ENCODE measurements at regions not wholly inside any gene's neighbourhood (a gene's known extent, or its start where the extent isn't known, plus 50 kb on each side); places are given as distances from the start of the nearest gene placed in this dataset.
A peak's percentile ranks its signal among the peaks of the same experiment; 100 is the strongest.

DNA sequence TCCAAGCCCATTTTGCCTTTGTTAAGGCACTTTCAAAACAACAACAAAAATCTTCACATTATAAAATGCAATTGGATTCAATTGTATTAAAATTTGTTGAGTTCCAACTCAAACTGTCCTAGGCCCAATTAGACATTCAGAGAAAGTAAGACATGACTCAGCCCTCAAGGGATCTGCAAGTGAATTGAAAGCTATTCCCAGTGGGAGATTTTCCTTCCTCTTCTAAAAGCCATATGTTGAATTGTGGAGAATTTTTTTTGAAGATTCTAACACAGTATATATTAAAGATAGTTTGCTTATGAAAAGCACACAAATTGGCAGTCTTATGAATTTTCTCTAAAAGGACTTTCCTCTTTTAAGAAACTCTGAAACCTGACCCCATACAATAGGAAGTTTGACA, 268.0 kb upstream of the PARD3B start:
- TF ChIP-seq POLR2A (IDR thresholded peaks at IDR 0.05) = no peak
- TF ChIP-seq, protein P1, sequence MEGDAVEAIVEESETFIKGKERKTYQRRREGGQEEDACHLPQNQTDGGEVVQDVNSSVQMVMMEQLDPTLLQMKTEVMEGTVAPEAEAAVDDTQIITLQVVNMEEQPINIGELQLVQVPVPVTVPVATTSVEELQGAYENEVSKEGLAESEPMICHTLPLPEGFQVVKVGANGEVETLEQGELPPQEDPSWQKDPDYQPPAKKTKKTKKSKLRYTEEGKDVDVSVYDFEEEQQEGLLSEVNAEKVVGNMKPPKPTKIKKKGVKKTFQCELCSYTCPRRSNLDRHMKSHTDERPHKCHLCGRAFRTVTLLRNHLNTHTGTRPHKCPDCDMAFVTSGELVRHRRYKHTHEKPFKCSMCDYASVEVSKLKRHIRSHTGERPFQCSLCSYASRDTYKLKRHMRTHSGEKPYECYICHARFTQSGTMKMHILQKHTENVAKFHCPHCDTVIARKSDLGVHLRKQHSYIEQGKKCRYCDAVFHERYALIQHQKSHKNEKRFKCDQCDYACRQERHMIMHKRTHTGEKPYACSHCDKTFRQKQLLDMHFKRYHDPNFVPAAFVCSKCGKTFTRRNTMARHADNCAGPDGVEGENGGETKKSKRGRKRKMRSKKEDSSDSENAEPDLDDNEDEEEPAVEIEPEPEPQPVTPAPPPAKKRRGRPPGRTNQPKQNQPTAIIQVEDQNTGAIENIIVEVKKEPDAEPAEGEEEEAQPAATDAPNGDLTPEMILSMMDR (IDR thresholded peaks at IDR 0.05) = no peak
- ATAC-seq (no peak), DNase-seq (no peak)
- Histone ChIP-seq H3K4me3 (no peak overlapping the region), H3K36me3 (no peaks in the 10 kb centered on the region), H3K27ac (no peak overlapping the region), H3K4me1 (peaks cover 0 to under 1% (median 0%) of the 10 kb centered on the region in 4 donors), H3K27me3 (no peaks in the 10 kb centered on the region), H3K9me3 (no peaks in the 10 kb centered on the region)
- intact Hi-C loops (cut with DNase I) = no loop called here

DNA sequence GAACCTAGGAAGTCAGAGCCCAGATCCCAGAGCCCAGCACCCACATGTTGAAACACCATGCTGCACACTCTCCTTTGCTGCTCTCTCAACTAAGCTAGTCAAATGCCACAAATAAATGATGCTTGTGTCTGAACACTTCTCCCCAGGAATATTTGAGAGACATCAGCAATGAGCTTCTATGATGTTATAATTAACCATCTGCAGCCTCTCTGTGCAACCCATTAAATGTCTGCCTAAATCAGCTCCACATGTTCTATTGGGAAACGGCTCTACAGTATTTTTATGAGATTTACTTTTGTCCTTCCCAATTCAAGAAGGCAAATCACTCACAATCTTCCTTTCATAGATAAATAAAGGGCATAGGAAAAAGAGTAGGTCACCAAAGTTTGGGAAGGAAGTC, 266.8 kb upstream of the PARD3B start:
- ATAC-seq (no peak), DNase-seq (no peak)
- no peak overlapping the region for H3K4me3 ChIP-seq
- H3K9me3 ChIP-seq = no peaks in the 10 kb centered on the region
- 75% methylated on average over 1 of the region's 1 CpG for WGBS (ENCODE audit: insufficient coverage, low coverage, low lambda C conversion rate, missing lambda C conversion rate)
- H3K27ac ChIP-seq = no peak overlapping the region
- TF ChIP-seq, protein P1 (IDR thresholded peaks at IDR 0.05) = no peak
- TF ChIP-seq POLR2A (IDR thresholded peaks at IDR 0.05) = no peak
- no peaks in the 10 kb centered on the region for H3K36me3 ChIP-seq
- H3K27me3 ChIP-seq = no peaks in the 10 kb centered on the region
- peaks cover 0 to 4% (median 0%) of the 10 kb centered on the region in 4 donors for H3K4me1 ChIP-seq
- intact Hi-C loops (cut with DNase I) = no loop called here

DNA sequence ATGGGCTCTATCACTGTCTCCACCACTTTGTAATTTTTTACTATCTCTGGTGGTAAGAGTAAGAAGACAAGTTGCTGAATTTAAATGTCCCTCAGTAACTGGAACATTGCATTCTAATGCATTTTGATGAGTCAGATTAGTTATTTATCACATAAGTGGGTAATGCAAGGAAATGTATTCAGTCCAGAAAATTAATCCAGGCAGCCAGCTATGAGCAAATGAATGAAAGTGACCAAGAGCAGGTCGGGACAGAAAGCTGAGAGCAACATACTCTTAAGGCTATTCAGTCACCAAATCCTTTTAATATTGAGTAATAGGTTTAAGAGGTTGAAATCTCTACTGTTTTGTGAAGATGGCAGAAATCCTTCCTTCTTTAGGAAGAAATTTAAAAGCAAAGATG, 265.5 kb upstream of the PARD3B start:
- Histone ChIP-seq H3K9me3 (no peaks in the 10 kb centered on the region), H3K36me3 (no peaks in the 10 kb centered on the region), H3K27me3 (no peaks in the 10 kb centered on the region), H3K4me1 (peaks cover 0 to 4% (median 0%) of the 10 kb centered on the region in 4 donors), H3K4me3 (no peak overlapping the region), H3K27ac (no peak overlapping the region)
- no peak for DNase-seq
- no peak for TF ChIP-seq POLR2A (IDR thresholded peaks at IDR 0.05)
- TF ChIP-seq, protein P1 (IDR thresholded peaks at IDR 0.05) = no peak
- no peak for ATAC-seq
- WGBS (ENCODE audit: insufficient coverage, low coverage, low lambda C conversion rate, missing lambda C conversion rate) = 42% methylated on average over 1 of the region's 1 CpG
- intact Hi-C loops (cut with DNase I) = no loop called here

DNA sequence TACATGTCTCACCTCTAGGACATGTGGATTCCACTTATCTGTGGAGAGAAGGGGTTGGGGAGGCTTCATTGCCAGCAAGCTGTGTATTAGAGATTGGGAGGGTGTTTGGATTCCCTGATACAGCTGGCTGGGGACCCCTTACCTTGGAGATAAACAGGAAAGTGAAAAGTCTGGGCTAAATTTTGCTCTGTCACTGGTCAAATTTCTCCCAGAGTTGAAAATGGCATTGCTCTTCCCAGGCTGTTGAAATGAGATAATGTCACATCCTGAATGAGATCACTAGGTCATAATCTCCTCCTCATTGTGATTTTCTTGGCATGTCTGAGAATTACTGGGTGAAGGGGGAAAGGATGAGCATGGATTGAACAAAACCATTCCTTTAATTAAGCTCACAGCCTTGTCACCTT, 265.0 kb upstream of the PARD3B start:
- intact Hi-C loops (cut with DNase I) = no loop called here
- no peaks in the 10 kb centered on the region for H3K36me3 ChIP-seq
- ATAC-seq = peak in 3 of 4 donors; percentile 42 to 64 (median 58)
- TF ChIP-seq, protein P1 (IDR thresholded peaks at IDR 0.05) = no peak
- no peak for TF ChIP-seq POLR2A (IDR thresholded peaks at IDR 0.05)
- DNase-seq = no peak
- no peak overlapping the region for H3K27ac ChIP-seq
- H3K4me3 ChIP-seq = no peak overlapping the region
- H3K4me1 ChIP-seq = peaks cover 0 to 4% (median 0%) of the 10 kb centered on the region in 4 donors
- H3K9me3 ChIP-seq = no peaks in the 10 kb centered on the region
- no peaks in the 10 kb centered on the region for H3K27me3 ChIP-seq

DNA sequence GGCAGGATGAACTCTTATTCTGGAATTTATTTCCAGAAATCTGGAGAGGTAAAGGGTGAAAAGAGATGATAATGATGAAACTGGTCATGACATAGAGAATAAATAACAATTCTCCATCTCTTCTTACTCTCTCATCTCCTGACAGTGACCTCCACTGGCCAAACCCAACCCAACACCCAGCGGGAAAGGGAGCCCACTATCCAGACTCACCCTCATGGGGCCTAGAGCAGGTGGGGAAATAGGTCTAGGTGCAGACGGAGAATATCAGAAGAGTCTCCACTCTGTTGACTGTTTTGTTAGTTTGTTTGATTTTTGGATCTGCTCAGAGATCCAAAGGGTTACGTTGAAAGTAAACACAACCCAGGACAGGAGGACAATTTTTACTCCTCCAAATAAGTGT, 263.2 kb upstream of the PARD3B start:
- no peak for DNase-seq
- Histone ChIP-seq H3K4me1 (peaks cover 0 to 4% (median 0%) of the 10 kb centered on the region in 4 donors), H3K9me3 (no peaks in the 10 kb centered on the region), H3K4me3 (no peak overlapping the region), H3K27ac (no peak overlapping the region), H3K36me3 (no peaks in the 10 kb centered on the region), H3K27me3 (no peaks in the 10 kb centered on the region)
- no peak for ATAC-seq
- intact Hi-C loops (cut with DNase I) = no loop called here
- 70% methylated on average over 3 of the region's 3 CpGs for WGBS (ENCODE audit: insufficient coverage, low coverage, low lambda C conversion rate, missing lambda C conversion rate)
- TF ChIP-seq, protein P1 (IDR thresholded peaks at IDR 0.05) = no peak
- no peak for TF ChIP-seq POLR2A (IDR thresholded peaks at IDR 0.05)

Data from right lobe of liver (tissue), 6 donors.